IPS-18a (cell line): ENCODE measurements at regions not wholly inside any gene's neighbourhood (a gene's known extent, or its start where the extent isn't known, plus 50 kb on each side); places are given as distances from the start of the nearest gene placed in this dataset.

ENCODE experiments used
- H3K27ac ChIP-seq: one replicate; pipeline ENCODE4 v1.5.1; 2013; ENCODE audit warnings: low read length
- H3K27me3 ChIP-seq: one replicate; pipeline ENCODE4 v1.6.1; 2013; ENCODE audit warnings: mild to moderate bottlenecking, low read length; ENCODE audit not compliant: control insufficient read depth, insufficient read depth
- H3K36me3 ChIP-seq: one replicate; pipeline ENCODE4 v1.6.1; 2013; ENCODE audit warnings: low read depth, low read length; ENCODE audit not compliant: control insufficient read depth
- H3K4me1 ChIP-seq: one replicate; pipeline ENCODE4 v1.6.1; 2013; ENCODE audit warnings: low read depth, low read length; ENCODE audit not compliant: control insufficient read depth
- H3K4me3 ChIP-seq: one replicate; pipeline ENCODE4 v1.5.1; 2013; ENCODE audit warnings: low read length
- H3K9ac ChIP-seq: one replicate; pipeline ENCODE4 v1.6.1; 2013; ENCODE audit warnings: mild to moderate bottlenecking, low read length, moderate library complexity
- H3K9me3 ChIP-seq: one replicate; pipeline ENCODE4 v1.6.1; 2013; ENCODE audit warnings: low read depth, low read length; ENCODE audit not compliant: control insufficient read depth

DNA sequence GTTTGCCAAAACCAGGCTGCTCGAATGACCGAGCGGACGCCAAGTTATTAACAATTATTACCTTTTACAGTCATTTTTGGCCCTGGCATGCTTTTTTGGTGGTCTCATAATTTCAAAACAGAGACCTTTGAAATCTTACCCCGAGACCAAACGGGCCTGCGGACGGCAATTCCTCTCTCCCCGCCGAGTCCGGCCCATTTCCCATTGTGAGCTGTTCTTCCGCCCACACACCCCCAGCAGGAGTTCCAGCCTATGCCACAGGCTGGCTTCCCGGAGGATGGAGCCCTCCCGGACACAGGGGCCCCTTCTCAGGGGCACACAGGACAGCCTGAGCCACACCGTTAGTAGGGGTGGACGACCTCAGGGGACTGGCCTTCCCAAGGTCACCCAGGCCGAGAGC lies 130.7 kb downstream of the C16orf95 start:
- Histone ChIP-seq H3K4me1 (peaks cover 6% of the 10 kb centered on the region), H3K27ac (no peak overlapping the region), H3K4me3 (no peak overlapping the region)

DNA sequence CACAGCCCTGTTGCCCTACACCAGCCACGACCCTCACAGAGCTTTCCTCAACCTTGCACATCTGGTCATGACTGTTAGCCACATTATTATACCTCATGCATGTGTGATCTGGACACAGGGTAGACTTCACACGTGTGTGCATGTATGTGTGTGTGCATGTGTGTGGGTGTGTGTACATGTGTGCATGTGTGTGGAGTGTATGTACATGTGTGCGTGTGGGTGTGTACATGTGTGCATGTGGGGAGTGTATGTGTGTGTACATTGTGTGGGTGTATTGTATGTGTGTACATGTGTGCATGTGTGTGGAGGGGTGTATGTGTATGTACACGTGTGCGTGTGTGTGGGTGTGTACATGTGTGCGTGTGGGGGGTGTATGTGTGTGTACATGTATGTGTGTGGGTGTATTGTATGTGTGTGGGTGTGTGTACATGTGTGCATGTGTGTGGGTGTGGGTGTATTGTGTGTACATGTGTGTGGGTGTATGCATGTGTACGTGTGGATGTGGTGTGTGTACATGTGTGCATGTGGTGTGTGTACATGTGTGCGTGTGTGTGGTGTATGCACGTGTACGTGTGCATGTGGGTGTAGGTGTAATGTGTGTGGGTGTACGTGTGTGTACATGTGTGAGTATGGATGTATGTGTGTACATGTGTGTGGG lies 130.2 kb downstream of the C16orf95 start:
- H3K27me3 ChIP-seq, result no peaks in the 10 kb centered on the region
- H3K4me1 ChIP-seq, result peaks cover 6% of the 10 kb centered on the region
- no peak overlapping the region for H3K27ac ChIP-seq
- H3K4me3 ChIP-seq, result no peak overlapping the region
- H3K9me3 ChIP-seq, result no peaks in the 10 kb centered on the region
- no peak overlapping the region for H3K9ac ChIP-seq
- H3K36me3 ChIP-seq, result no peaks in the 10 kb centered on the region

More for the DNA sequence above, 130.7 kb downstream of the C16orf95 start:
- H3K9me3 ChIP-seq, result no peaks in the 10 kb centered on the region
- no peak overlapping the region for H3K9ac ChIP-seq
- no peaks in the 10 kb centered on the region for H3K36me3 ChIP-seq
- no peaks in the 10 kb centered on the region for H3K27me3 ChIP-seq

DNA sequence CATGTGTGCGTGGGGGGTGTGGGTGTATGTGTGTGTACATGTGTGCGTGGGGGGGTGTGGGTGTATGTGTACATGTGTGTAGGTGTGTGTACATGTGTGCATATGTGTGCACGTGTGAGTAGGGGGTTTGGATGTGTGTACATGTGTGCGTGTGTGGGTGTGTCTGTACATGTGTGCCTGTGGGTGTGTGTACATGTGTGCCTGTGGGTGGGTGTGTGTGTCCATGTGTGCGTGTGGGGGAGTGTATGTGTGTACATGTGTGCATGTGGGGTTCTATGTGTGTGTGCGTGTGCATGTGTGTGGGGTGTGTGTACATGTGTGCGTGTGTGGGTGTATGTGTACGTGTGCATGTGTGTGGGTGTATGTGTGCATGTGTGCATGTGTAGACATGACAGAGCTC lies 129.1 kb downstream of the C16orf95 start:
- Histone ChIP-seq H3K36me3 (no peaks in the 10 kb centered on the region), H3K27ac (no peak overlapping the region), H3K27me3 (no peaks in the 10 kb centered on the region), H3K9me3 (no peaks in the 10 kb centered on the region), H3K9ac (no peak overlapping the region), H3K4me1 (peaks cover 6% of the 10 kb centered on the region), H3K4me3 (no peak overlapping the region)

DNA sequence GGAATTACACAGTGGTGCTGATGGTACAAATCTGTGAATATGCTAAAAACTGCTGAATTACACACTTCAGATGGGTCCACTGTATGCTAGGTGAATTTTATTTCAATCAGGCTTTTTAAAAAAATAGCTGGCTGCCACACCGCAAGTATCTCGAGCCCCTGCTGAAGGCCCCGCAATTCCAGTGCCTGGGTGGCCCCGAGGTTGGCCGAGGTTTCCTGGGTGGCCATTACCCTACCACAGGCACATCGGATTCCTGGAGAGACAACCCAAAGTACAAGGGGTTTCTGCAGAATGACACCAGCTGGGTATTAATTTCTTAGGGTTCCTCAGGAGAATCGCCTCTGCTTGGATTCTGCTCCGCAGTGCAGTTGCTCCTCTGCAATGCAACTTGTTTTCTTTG lies 127.8 kb downstream of the C16orf95 start:
- Histone ChIP-seq H3K4me3 (no peak overlapping the region), H3K27ac (no peak overlapping the region), H3K27me3 (no peaks in the 10 kb centered on the region), H3K9me3 (no peaks in the 10 kb centered on the region), H3K36me3 (no peaks in the 10 kb centered on the region), H3K9ac (no peak overlapping the region), H3K4me1 (peaks cover 6% of the 10 kb centered on the region)

DNA sequence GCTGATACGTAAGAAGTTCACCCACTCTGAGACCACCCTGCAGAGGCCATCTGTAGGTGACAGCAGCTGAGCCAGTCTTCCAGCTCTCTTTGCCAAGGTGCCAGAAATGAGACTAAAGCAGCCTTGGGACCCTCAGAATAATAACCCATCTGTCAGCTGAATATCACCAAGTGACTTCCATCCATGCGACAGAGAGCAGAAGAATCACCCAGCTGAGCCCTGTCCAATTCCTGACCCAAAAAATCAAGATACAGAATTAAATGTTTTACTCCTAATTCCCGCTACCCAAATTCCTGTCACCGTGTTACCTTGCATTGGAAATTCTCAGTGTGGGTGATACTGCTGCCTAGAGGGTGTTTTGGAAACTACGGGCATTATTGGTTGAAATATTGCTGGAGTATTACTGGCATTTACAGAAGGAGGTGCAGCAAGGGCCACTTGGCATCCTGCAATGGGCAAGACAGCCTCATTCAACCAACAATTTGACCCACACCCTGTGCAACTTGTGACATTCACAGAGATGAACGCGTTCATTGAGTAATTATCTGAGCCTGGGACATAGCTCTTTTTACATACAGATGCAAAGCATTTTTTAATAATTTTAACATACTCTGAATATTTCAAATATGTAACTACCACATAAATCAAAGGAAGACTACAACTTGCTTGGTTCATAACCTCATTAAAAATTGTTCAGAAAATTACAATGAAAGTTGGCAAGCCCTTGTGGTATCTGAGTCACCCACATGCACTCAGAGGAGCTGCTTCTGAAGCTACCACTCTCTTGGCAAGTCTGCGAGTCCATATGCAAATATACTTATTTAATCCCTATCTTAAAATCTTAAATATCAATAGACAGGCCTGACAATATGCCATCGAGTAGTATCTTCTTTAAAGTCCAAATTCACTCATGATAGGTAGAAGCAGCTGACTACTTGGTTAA lies 126.6 kb downstream of the C16orf95 start:
- H3K4me3 ChIP-seq, result no peak overlapping the region
- peaks cover 6% of the 10 kb centered on the region for H3K4me1 ChIP-seq
- no peak overlapping the region for H3K27ac ChIP-seq
- no peaks in the 10 kb centered on the region for H3K36me3 ChIP-seq
- H3K27me3 ChIP-seq, result no peaks in the 10 kb centered on the region
- no peaks in the 10 kb centered on the region for H3K9me3 ChIP-seq
- H3K9ac ChIP-seq, result no peak overlapping the region

- no peak overlapping the region for H3K9ac ChIP-seq
- no peaks in the 10 kb centered on the region for H3K36me3 ChIP-seq
- no peaks in the 10 kb centered on the region for H3K4me1 ChIP-seq
- no peak overlapping the region for H3K27ac ChIP-seq
- no peak overlapping the region for H3K4me3 ChIP-seq
- H3K9me3 ChIP-seq, result no peaks in the 10 kb centered on the region
- no peaks in the 10 kb centered on the region for H3K27me3 ChIP-seq
These were observed 124.6 kb downstream of the C16orf95 start for GRCh38 chr16:87192452-87193073.

GRCh38 chr16:87194172-87194571 lies 123.0 kb downstream of the C16orf95 start:
- peaks cover 8% of the 10 kb centered on the region for H3K4me1 ChIP-seq

DNA sequence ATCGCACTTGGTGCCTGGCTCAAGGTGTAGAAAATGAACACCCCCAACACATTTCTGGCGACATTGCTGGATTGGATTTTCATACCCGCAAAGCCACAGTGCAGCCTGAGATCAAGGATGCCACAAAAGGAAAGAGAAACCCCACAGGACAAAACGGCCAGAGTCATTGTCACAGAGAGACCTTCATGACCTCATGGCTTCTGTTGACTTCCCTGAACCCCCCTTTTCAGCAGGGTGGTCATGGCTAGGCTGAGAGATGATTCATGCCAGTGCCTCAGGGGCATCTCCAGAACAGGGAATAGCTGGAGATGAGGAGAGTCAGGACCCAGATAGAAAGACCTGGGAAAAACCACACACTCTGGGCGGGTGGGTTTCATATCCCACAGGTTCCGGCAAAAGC lies 122.0 kb downstream of the C16orf95 start:
- Histone ChIP-seq H3K27ac (no peak overlapping the region), H3K9me3 (no peaks in the 10 kb centered on the region), H3K4me1 (peaks cover 8% of the 10 kb centered on the region), H3K9ac (no peak overlapping the region), H3K27me3 (no peaks in the 10 kb centered on the region), H3K4me3 (no peak overlapping the region), H3K36me3 (no peaks in the 10 kb centered on the region)

More at GRCh38 chr16:87194172-87194571, 123.0 kb downstream of the C16orf95 start:
- Histone ChIP-seq H3K9ac (no peak overlapping the region), H3K27me3 (no peaks in the 10 kb centered on the region), H3K36me3 (no peaks in the 10 kb centered on the region), H3K4me3 (no peak overlapping the region), H3K27ac (no peak overlapping the region), H3K9me3 (no peaks in the 10 kb centered on the region)

- no peak overlapping the region for H3K4me3 ChIP-seq
- H3K9me3 ChIP-seq, result no peaks in the 10 kb centered on the region
- no peak overlapping the region for H3K9ac ChIP-seq
- no peaks in the 10 kb centered on the region for H3K36me3 ChIP-seq
- H3K4me1 ChIP-seq, result peaks cover 8% of the 10 kb centered on the region
- H3K27ac ChIP-seq, result no peak overlapping the region
- H3K27me3 ChIP-seq, result no peaks in the 10 kb centered on the region
These were observed 121.0 kb downstream of the C16orf95 start for GRCh38 chr16:87196231-87196630.

- no peak overlapping the region for H3K4me3 ChIP-seq
- H3K9me3 ChIP-seq, result no peaks in the 10 kb centered on the region
- no peaks in the 10 kb centered on the region for H3K27me3 ChIP-seq
- H3K36me3 ChIP-seq, result no peaks in the 10 kb centered on the region
- no peak overlapping the region for H3K27ac ChIP-seq
- H3K4me1 ChIP-seq, result peaks cover 8% of the 10 kb centered on the region
- H3K9ac ChIP-seq, result no peak overlapping the region
These were observed 120.5 kb downstream of the C16orf95 start for GRCh38 chr16:87196661-87197060.

DNA sequence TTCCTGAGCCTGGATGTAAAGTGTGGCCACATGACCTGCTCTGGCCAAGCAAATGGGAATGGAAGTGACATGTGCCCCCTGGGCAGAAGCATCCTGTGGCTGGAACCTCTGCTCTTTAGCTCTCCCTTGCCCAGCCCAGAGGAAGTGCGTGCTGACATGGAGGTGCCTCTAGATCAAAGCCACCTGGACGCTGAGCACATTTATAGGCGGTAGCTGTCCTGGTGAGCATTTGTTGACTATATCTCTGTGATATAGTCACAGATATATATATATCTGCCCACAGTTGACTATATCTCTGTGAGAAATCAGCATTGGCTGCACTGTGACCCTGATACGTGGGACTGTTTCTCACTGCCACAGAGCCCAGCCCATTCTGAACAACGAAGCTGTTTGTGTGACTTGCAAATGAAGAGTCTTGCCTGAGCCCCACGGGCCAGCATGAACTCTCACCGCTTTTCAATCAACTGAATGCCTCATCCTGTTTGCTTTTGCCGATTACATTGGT lies 118.8 kb downstream of the C16orf95 start:
- Histone ChIP-seq H3K36me3 (no peaks in the 10 kb centered on the region), H3K27ac (no peak overlapping the region), H3K4me1 (peaks cover 8% of the 10 kb centered on the region), H3K9ac (no peak overlapping the region), H3K4me3 (no peak overlapping the region), H3K27me3 (no peaks in the 10 kb centered on the region), H3K9me3 (no peaks in the 10 kb centered on the region)
